Activated naive CD8-positive, alpha-beta T cell (primary cell): ENCODE measurements at regions not wholly inside any gene's neighbourhood (a gene's known extent, or its start where the extent isn't known, plus 50 kb on each side); places are given as distances from the start of the nearest gene placed in this dataset.
"Not testable (repeated sequence)": the region's sequence is repeated elsewhere in the genome, so short reads cannot be mapped to it uniquely, and the experiment has no call there.

Experiments
- H3K27ac Mint-ChIP-seq: one replicate; pipeline ENCODE4 v1.8.0; 2021; ENCODE audit warnings: mixed read lengths
- H3K27me3 Mint-ChIP-seq: one replicate; pipeline ENCODE4 v1.8.0; 2021; ENCODE audit warnings: mixed read lengths
- H3K36me3 Mint-ChIP-seq: one replicate; pipeline ENCODE4 v1.8.0; 2021; ENCODE audit warnings: mixed read lengths
- H3K4me1 Mint-ChIP-seq: one replicate; pipeline ENCODE4 v1.8.0; 2021; ENCODE audit warnings: low read depth, mixed read lengths
- H3K4me3 Mint-ChIP-seq: one replicate; pipeline ENCODE4 v1.8.0; 2021; ENCODE audit warnings: mild to moderate bottlenecking, mixed read lengths
- H3K9me3 Mint-ChIP-seq: one replicate; pipeline ENCODE4 v1.8.0; 2021; ENCODE audit warnings: low read depth, mixed read lengths

- Mint-ChIP-seq H3K27ac (no peak overlapping the region), H3K4me1 (peaks cover 3% of the 10 kb centered on the region), H3K4me3 (no peak overlapping the region), H3K27me3 (peaks cover 38% of the 10 kb centered on the region), H3K9me3 (no peaks in the 10 kb centered on the region), H3K36me3 (no peaks in the 10 kb centered on the region)
These were observed 84.1 kb downstream of the ZNF467 start for GRCh38 chr7:149689291-149689721.

DNA sequence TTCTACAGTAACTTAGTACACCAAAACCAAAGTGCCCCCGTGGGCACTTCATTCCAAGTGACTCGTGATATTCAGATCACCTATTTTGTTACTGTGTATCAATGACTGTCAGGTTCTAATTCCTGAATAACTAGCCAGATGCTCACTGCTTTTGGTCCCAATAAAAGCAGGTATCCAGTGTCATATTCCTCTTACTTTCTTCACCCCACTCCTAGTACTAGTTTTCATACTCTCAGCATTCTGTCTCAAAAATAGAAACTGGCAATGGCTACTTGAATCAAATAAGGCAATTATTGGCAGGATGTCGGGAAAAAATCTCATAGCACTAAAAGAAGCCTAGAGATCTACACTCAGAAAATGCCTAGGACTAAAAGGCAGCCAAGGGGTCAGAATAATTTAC is 84.6 kb downstream of the ZNF467 start:
- no peaks in the 10 kb centered on the region for H3K9me3 Mint-ChIP-seq
- H3K4me1 Mint-ChIP-seq, result peaks cover 3% of the 10 kb centered on the region
- no peak overlapping the region for H3K4me3 Mint-ChIP-seq
- no peak overlapping the region for H3K27ac Mint-ChIP-seq
- H3K36me3 Mint-ChIP-seq, result no peaks in the 10 kb centered on the region
- peaks cover 38% of the 10 kb centered on the region for H3K27me3 Mint-ChIP-seq

GRCh38 chr7:149687820-149688219 is 85.6 kb downstream of the ZNF467 start:
- H3K27ac Mint-ChIP-seq, H3K9me3 Mint-ChIP-seq, H3K4me1 Mint-ChIP-seq, H3K36me3 Mint-ChIP-seq, H3K4me3 Mint-ChIP-seq: not testable (repeated sequence)
- H3K27me3 Mint-ChIP-seq, result peaks cover 33% of the 10 kb centered on the region

DNA sequence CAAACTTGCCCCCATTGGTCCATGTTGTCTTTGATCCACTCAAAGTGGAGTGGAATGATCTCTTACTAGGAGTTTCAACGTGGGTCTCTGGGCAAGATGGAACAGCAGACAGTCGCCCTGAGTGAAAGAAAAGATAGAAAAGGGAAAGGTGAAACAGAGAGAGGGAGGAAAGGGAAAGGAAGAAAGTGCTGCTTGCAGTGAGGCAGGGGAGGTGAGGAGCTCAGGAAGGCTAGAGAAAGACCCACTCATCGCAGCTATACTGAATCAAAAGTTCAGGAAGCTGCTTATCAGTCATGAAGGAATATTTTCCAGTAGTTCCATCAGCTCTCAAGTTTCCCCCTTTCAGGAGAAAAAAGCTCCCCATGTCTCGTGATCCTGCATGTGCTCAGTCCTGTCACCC is 86.9 kb downstream of the ZNF467 start:
- Mint-ChIP-seq H3K9me3 (no peaks in the 10 kb centered on the region), H3K36me3 (no peaks in the 10 kb centered on the region), H3K4me1 (no peaks in the 10 kb centered on the region), H3K4me3 (no peak overlapping the region), H3K27me3 (peaks cover 38% of the 10 kb centered on the region), H3K27ac (no peak overlapping the region)

DNA sequence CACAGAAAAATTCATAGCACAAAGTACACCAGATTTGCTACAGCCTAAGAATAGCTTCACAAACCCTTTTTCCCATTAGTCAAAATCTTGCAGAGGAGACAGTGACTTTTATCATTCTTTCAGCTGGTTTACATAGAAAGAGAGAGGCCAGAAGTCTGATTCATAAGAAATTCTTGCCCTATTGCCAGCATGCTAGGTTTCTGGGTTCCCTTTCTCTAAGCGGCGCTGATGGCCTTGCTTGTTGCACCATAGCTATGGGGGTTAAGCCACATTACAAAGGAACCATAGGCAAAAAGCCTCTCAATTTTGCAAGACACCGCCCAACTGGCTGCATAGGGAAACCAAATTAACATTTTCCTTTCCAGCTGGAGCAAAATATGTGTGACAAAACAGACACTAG is 87.4 kb downstream of the ZNF467 start:
- Mint-ChIP-seq H3K27me3 (peaks cover 36% of the 10 kb centered on the region), H3K27ac (no peak overlapping the region), H3K9me3 (peaks cover 1% of the 10 kb centered on the region), H3K36me3 (no peaks in the 10 kb centered on the region), H3K4me1 (no peaks in the 10 kb centered on the region), H3K4me3 (no peak overlapping the region)

DNA sequence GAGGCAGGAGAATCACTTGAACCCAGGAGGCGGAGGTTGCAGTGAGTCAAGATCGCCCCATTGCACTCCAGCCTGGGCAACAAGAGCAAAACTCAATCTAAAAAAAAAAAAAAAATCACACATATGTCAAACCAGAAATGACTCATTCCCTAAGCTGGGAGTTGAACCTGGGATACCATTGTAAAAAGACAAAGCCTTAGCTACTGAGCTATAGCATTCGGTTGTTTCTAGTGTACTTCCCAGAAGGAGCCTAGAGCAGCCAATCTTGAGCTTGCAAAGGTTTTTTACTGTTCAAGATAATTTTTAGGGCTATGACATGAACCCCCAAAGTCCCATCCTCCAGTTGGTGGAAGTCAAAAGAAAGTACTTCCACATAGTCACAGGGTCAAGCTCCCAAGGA is 87.9 kb downstream of the ZNF467 start:
- H3K4me3 Mint-ChIP-seq, result no peak overlapping the region
- H3K27me3 Mint-ChIP-seq, result peaks cover 37% of the 10 kb centered on the region
- H3K36me3 Mint-ChIP-seq, result peaks cover 5% of the 10 kb centered on the region

DNA sequence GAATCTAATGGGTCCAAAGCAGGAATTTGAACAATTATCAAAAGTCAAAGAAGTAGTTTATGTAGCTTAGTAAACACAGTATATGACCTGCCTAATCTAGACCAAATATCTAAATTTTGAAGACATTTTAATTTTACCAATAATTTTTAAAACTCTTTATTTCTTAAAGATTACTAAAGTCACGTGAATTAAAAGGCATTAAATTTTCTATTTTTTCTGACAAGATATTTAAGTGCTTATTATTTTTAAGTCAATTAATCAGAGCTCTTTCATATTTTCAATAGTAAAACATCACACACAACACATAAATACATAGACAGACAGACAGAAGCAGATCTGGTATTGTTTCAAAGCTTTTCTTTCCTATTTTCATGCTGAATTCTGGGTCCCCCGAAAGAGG is 89.5 kb downstream of the ZNF467 start:
- peaks cover 31% of the 10 kb centered on the region for H3K27me3 Mint-ChIP-seq
- H3K36me3 Mint-ChIP-seq, result peaks cover 6% of the 10 kb centered on the region
- H3K4me1 Mint-ChIP-seq, result no peaks in the 10 kb centered on the region
- no peak overlapping the region for H3K27ac Mint-ChIP-seq
- peaks cover 14% of the 10 kb centered on the region for H3K9me3 Mint-ChIP-seq
- H3K4me3 Mint-ChIP-seq, result no peak overlapping the region

More for the DNA sequence above, 87.9 kb downstream of the ZNF467 start:
- Mint-ChIP-seq H3K27ac (no peak overlapping the region), H3K9me3 (peaks cover 7% of the 10 kb centered on the region), H3K4me1 (no peaks in the 10 kb centered on the region)

DNA sequence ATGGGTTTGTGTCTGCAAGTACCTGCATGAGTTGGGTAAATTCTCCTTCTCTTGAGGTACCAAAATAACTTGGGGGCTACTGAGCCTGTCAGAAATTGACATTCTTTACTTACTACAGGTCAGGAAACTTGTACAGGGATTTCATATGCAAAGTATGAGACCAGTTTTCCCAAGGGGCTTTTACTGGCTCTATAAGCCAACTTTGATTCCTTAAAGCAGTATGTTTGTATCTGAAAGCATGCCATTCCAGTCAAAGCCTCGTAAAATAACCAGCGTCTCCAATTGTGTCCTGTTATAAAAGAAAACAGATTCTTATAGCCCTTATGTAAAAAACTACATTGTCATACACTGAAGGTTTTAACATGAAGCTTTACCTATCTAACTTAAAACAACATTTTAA is 90.2 kb downstream of the ZNF467 start:
- H3K4me3 Mint-ChIP-seq, result no peak overlapping the region
- H3K4me1 Mint-ChIP-seq, result no peaks in the 10 kb centered on the region
- peaks cover 30% of the 10 kb centered on the region for H3K27me3 Mint-ChIP-seq
- peaks cover 6% of the 10 kb centered on the region for H3K36me3 Mint-ChIP-seq
- H3K27ac Mint-ChIP-seq, result no peak overlapping the region
- H3K9me3 Mint-ChIP-seq, result peaks cover 19% of the 10 kb centered on the region

DNA sequence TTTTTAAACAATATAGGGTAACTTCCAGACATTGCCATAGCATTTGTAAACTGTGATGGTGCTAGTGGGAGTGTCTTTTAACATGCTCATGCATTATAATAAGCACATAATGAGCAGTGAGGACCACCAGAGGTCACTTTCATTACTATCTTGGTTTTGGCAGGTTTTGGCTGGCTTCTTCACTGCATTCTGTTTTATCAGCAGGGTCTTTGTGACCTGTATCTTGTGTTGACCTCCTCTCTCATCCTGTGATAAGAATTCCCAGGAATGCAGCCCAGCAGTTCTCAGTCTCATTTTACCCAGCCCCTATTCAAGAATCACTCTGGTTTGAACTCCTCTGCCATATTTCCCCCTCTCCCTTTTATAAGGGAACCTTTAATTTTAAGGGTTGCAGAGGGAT is 91.3 kb downstream of the ZNF467 start:
- Mint-ChIP-seq H3K4me1 (no peaks in the 10 kb centered on the region), H3K27me3 (peaks cover 30% of the 10 kb centered on the region), H3K9me3 (peaks cover 20% of the 10 kb centered on the region), H3K4me3 (no peak overlapping the region), H3K36me3 (peaks cover 6% of the 10 kb centered on the region), H3K27ac (no peak overlapping the region)

DNA sequence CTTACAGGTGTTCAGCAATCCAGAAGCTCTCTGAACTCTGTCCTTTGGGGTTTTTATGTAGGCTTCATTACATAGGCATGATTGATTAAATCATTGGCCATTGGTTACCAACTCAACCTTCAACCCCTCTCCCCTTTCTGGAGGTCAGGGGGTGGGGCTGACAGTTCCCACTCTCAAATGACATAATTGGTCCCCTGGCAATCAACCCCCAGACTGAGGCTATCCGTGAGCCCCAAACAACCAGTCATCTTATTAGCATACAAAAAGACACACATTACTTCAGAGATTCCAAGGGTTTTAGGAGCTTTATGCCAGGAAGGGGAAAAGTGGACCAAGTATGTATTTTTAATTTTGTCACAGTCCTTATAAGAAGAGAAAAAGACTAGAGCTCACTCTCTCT is 92.1 kb downstream of the ZNF467 start:
- H3K27me3 Mint-ChIP-seq, result peaks cover 30% of the 10 kb centered on the region
- H3K4me3 Mint-ChIP-seq, result no peak overlapping the region

DNA sequence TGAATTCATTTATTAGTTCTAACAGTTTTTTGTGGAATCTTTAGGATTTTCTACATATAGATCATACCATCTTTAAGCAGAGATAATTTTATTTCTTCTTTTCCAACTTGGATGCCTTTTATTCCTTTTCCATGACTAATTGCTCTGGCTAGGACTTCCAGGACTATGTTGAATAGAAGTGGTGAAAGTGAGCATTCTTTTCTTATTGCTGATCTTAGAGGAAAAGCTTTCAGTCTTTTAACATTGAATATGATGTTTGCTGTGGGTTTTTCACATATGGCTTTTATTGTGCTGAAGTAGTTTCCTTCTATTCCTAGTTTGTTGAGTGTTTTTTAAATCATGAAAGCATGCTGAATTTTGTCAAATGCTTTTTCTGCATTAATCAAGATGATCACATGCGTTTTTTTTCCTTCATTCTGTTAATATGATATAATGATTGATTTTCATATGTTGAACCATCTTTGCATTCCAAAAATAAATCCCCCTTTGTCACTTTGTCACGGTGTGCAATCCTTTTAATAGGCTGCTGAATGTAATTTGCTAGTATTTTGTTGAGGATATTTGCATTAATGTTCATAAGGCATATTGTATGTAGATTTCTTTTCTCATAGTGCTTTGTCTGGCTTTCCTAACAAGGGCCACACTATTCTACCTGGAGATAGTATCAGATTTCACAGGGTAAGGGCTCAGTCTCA is 92.9 kb downstream of the ZNF467 start:
- H3K27me3 Mint-ChIP-seq, result peaks cover 29% of the 10 kb centered on the region
- H3K27ac Mint-ChIP-seq, result no peak overlapping the region
- H3K9me3 Mint-ChIP-seq, result peaks cover 20% of the 10 kb centered on the region

More for the DNA sequence above, 92.1 kb downstream of the ZNF467 start:
- peaks cover 6% of the 10 kb centered on the region for H3K36me3 Mint-ChIP-seq
- no peak overlapping the region for H3K27ac Mint-ChIP-seq
- peaks cover 20% of the 10 kb centered on the region for H3K9me3 Mint-ChIP-seq
- no peaks in the 10 kb centered on the region for H3K4me1 Mint-ChIP-seq

DNA sequence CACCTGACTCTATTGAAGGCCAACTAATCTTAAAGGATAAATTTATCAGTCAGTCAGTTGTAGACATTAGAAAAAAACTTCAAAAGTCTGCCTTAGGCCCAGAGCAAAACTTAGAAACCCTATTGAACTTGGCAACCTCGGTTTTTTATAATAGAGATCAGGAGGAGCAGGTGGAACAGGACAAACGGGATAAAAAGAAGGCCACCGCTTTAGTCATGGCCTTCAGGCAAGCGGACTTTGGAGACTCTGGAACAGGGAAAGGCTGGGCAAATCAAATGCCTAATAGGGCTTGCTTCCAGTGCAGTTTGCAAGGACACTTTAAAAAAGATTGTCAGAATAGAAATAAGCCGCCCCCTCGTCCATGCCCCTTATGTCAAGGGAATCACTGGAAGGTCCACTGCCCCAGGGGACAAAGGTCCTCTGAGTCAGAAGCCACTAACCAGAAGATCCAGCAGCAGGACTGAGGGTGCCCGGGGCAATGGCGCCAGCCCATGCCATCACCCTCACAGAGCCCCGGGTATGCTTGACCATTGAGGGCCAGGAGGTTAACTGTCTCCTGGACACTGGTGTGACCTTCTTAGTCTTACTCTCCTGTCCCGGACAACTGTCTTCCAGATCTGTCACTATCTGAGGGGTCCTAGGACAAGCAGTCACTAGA is 98.5 kb downstream of the ZNF467 start:
- not testable (repeated sequence) for H3K4me1 Mint-ChIP-seq, H3K27ac Mint-ChIP-seq, H3K9me3 Mint-ChIP-seq, H3K36me3 Mint-ChIP-seq, H3K4me3 Mint-ChIP-seq
- peaks cover 26% of the 10 kb centered on the region for H3K27me3 Mint-ChIP-seq

More for the DNA sequence above, 92.9 kb downstream of the ZNF467 start:
- H3K4me1 Mint-ChIP-seq, result no peaks in the 10 kb centered on the region
- H3K4me3 Mint-ChIP-seq, result no peak overlapping the region
- peaks cover 6% of the 10 kb centered on the region for H3K36me3 Mint-ChIP-seq

- Mint-ChIP-seq H3K9me3 (no peaks in the 10 kb centered on the region), H3K27me3 (peaks cover 24% of the 10 kb centered on the region), H3K27ac (no peak overlapping the region)
These were observed 100.4 kb downstream of the ZNF467 start for GRCh38 chr7:149673006-149673405.

GRCh38 chr7:149670288-149670687 is 103.1 kb downstream of the ZNF467 start:
- Mint-ChIP-seq H3K27ac (no peak overlapping the region), H3K9me3 (no peaks in the 10 kb centered on the region), H3K27me3 (peaks cover 28% of the 10 kb centered on the region), H3K36me3 (no peaks in the 10 kb centered on the region), H3K4me1 (peaks cover 3% of the 10 kb centered on the region), H3K4me3 (no peak overlapping the region)

More at GRCh38 chr7:149673006-149673405, 100.4 kb downstream of the ZNF467 start:
- Mint-ChIP-seq H3K36me3 (no peaks in the 10 kb centered on the region), H3K4me1 (peaks cover 3% of the 10 kb centered on the region), H3K4me3 (no peak overlapping the region)

- Mint-ChIP-seq H3K36me3 (no peaks in the 10 kb centered on the region), H3K4me3 (no peak overlapping the region), H3K27me3 (peaks cover 26% of the 10 kb centered on the region), H3K4me1 (peaks cover 3% of the 10 kb centered on the region), H3K9me3 (no peaks in the 10 kb centered on the region), H3K27ac (no peak overlapping the region)
These were observed 104.1 kb downstream of the ZNF467 start for GRCh38 chr7:149669121-149669818.
